SK-N-SH (cell line): ENCODE measurements at regions not wholly inside any gene's neighbourhood (a gene's known extent, or its start where the extent isn't known, plus 50 kb on each side); places are given as distances from the start of the nearest gene placed in this dataset.

Experiments used
- CTCF ChIA-PET: fragments of 300-600, 350-600 bp; formaldehyde crosslinking; extraction: SDS; loops from one replicate; lab custom pipeline; 2021; lab: Yijun Ruan, JAX
- POLR2A ChIA-PET: fragments of 350-600 bp; sonication (Branson Sonifier 250); formaldehyde crosslinking; extraction: SDS; loops from one replicate; lab custom pipeline; 2020; ENCODE audit warnings: antibody characterized with exemption, inconsistent platforms; lab: Yijun Ruan, JAX
- DNase-seq: peaks from one replicate; pipeline ENCODE4 v3.0.0; 2012
- H2AFZ ChIP-seq: fragments of 200-600 bp; sonication (generic); 2 replicates; pipeline ENCODE4 v1.8.1; 2016; ENCODE audit warnings: antibody characterized with exemption, mild to moderate bottlenecking, low read depth
- H3F3A ChIP-seq: fragments of 200-600 bp; sonication (generic); replicated peaks from 2 replicates; pipeline ENCODE3; 2016; ENCODE audit warnings: antibody characterized with exemption, mild to moderate bottlenecking; ENCODE audit not compliant: insufficient read depth
- H3K27ac ChIP-seq, 2 experiments: fragments of 200-500 bp in 1 of 2; fragments of 200-600 bp in 1 of 2; sonication (Bioruptor generic) in 1 of 2; sonication (generic), shearing (Covaris generic) in 1 of 2; 2 replicates each; pipeline versions ENCODE4 v1.5.1 to v1.6.1; 2014 to 2016; ENCODE audit warnings: low read depth in 2 of 2, inconsistent platforms in 1 of 2, low read length in 1 of 2, mild to moderate bottlenecking in 1 of 2, mixed read lengths in 1 of 2
- H3K27me3 ChIP-seq: fragments of 200-600 bp; sonication (generic), shearing (Covaris generic); 2 replicates; pipeline ENCODE4 v1.6.1; 2016; ENCODE audit warnings: mixed run types; ENCODE audit not compliant: insufficient read depth
- H3K36me3 ChIP-seq, 2 experiments: fragments of 200-500 bp in 1 of 2; fragments of 200-600 bp in 1 of 2; sonication (Bioruptor generic) in 1 of 2; sonication (generic) in 1 of 2; replicated peaks in 1 of 2; 2 replicates each; pipeline versions ENCODE3 to v1.5.1; 2014 to 2016; ENCODE audit warnings: low read length in 1 of 2, mild to moderate bottlenecking in 1 of 2; ENCODE audit not compliant: insufficient read depth in 2 of 2, control insufficient read depth in 1 of 2
- H3K4me1 ChIP-seq, 2 experiments: fragments of 200-500 bp in 1 of 2; fragments of 200-600 bp in 1 of 2; sonication (Bioruptor generic) in 1 of 2; sonication (generic), shearing (Covaris generic) in 1 of 2; 2 replicates each; pipeline versions ENCODE4 v1.5.1 to v1.6.1; 2014 to 2016; ENCODE audit warnings: low read depth in 1 of 2, low read length in 1 of 2, mixed run types in 1 of 2; ENCODE audit not compliant: insufficient read depth in 2 of 2, control insufficient read depth in 1 of 2
- H3K4me2 ChIP-seq: fragments of 200-600 bp; sonication (generic), shearing (Covaris generic); 2 replicates; pipeline ENCODE4 v1.6.1; 2017; ENCODE audit warnings: mixed run types
- H3K4me3 ChIP-seq, 2 experiments: fragments of 200-500 bp in 1 of 2; fragments of 200-600 bp in 1 of 2; sonication (Bioruptor generic) in 1 of 2; sonication (generic), shearing (Covaris generic) in 1 of 2; 2 replicates each; pipeline versions ENCODE4 v1.5.1 to v1.8.1; 2014 to 2016; ENCODE audit warnings: low read depth in 2 of 2, inconsistent platforms in 1 of 2, low read length in 1 of 2, mild to moderate bottlenecking in 1 of 2, mixed read lengths in 1 of 2, moderate library complexity in 1 of 2
- H3K79me2 ChIP-seq: fragments of 200-600 bp; sonication (generic); 2 replicates; pipeline ENCODE4 v1.8.1; 2017; ENCODE audit warnings: mild to moderate bottlenecking; ENCODE audit not compliant: insufficient read depth
- H3K9ac ChIP-seq: fragments of 200-600 bp; sonication (generic); 2 replicates; pipeline ENCODE4 v1.6.1; 2017; ENCODE audit warnings: mixed run types
- H3K9me2 ChIP-seq: fragments of 200-600 bp; sonication (generic); 2 replicates; pipeline ENCODE4 v1.6.1; 2017; ENCODE audit warnings: mixed run types
- H3K9me3 ChIP-seq: fragments of 200-600 bp; sonication (generic); 2 replicates; pipeline ENCODE4 v1.6.1; 2017; ENCODE audit warnings: mixed run types, mild to moderate bottlenecking, moderate library complexity
- H4K20me1 ChIP-seq: fragments of 200-600 bp; sonication (generic); 2 replicates; pipeline ENCODE4 v1.6.1; 2017; ENCODE audit warnings: mild to moderate bottlenecking, mixed run types; ENCODE audit not compliant: insufficient read depth
- ELF1 ChIP-seq: IDR thresholded peaks from 2 replicates; pipeline ENCODE4 v1.4.0; 2012
- EP300 ChIP-seq, 2 experiments: IDR thresholded peaks; 2 replicates each; pipeline versions ENCODE4 v1.4.0 to v1.6.1; 2012; ENCODE audit warnings: borderline replicate concordance in 1 of 2, low read depth in 1 of 2, low read length in 1 of 2
- EZH2phosphoT487 ChIP-seq: fragments of 200-600 bp; sonication (generic); IDR thresholded peaks from 2 replicates; pipeline ENCODE4 v1.6.1; 2017; ENCODE audit warnings: low read depth, mixed run types, mild to moderate bottlenecking, antibody characterized with exemption, moderate library complexity, borderline replicate concordance
- FOSL2 ChIP-seq: IDR thresholded peaks from 2 replicates; pipeline ENCODE4 v1.4.0; 2012; ENCODE audit warnings: low read depth, mild to moderate bottlenecking, moderate library complexity, borderline replicate concordance
- GABPA ChIP-seq: IDR thresholded peaks from 2 replicates; pipeline ENCODE4 v1.4.0; 2012; ENCODE audit warnings: low read depth, mild to moderate bottlenecking
- GATA2 ChIP-seq: sonication (generic); formaldehyde crosslinking; IDR thresholded peaks from 2 replicates; pipeline ENCODE4 v1.5.0; 2020; ENCODE audit warnings: mild to moderate bottlenecking, missing genetic modification reagents
- NFIC ChIP-seq: IDR thresholded peaks from 2 replicates; pipeline ENCODE4 v1.4.0; 2012; ENCODE audit warnings: borderline replicate concordance
- RAD21 ChIP-seq: IDR thresholded peaks from 2 replicates; pipeline ENCODE4 v1.6.1; 2012; ENCODE audit warnings: mild to moderate bottlenecking, low read length
- RCOR1 ChIP-seq: fragments of 150-350 bp; IDR thresholded peaks from 2 replicates; pipeline ENCODE4 v1.6.1; 2017; ENCODE audit warnings: antibody characterized with exemption, low read length
- RFX5 ChIP-seq: IDR thresholded peaks from 2 replicates; pipeline ENCODE4 v1.6.1; 2012; ENCODE audit warnings: mild to moderate bottlenecking, improper control_type of control experiment, low read length
- SIN3A ChIP-seq: IDR thresholded peaks from 2 replicates; pipeline ENCODE4 v1.6.1; 2012; ENCODE audit warnings: low read depth, mild to moderate bottlenecking, low read length, moderate library complexity, borderline replicate concordance
- SMC3 ChIP-seq: IDR thresholded peaks from 2 replicates; pipeline ENCODE4 v1.6.1; 2012; ENCODE audit warnings: low read depth, low read length, improper control_type of control experiment
- TAF1 ChIP-seq: IDR thresholded peaks from 2 replicates; pipeline ENCODE4 v1.6.1; 2012; ENCODE audit warnings: low read depth, mild to moderate bottlenecking, low read length, moderate library complexity, borderline replicate concordance
- TEAD4 ChIP-seq: IDR thresholded peaks from 2 replicates; pipeline ENCODE4 v1.4.0; 2012; ENCODE audit warnings: mild to moderate bottlenecking, borderline replicate concordance; ENCODE audit not compliant: insufficient read depth
- USF2 ChIP-seq: fragments of 150-350 bp; IDR thresholded peaks from 2 replicates; pipeline ENCODE4 v1.6.1; 2017; ENCODE audit warnings: antibody characterized with exemption, low read length, low read depth, borderline replicate concordance
- YY1 ChIP-seq: IDR thresholded peaks from 2 replicates; pipeline ENCODE4 v1.4.0; 2012; ENCODE audit warnings: low read depth, mild to moderate bottlenecking

DNA sequence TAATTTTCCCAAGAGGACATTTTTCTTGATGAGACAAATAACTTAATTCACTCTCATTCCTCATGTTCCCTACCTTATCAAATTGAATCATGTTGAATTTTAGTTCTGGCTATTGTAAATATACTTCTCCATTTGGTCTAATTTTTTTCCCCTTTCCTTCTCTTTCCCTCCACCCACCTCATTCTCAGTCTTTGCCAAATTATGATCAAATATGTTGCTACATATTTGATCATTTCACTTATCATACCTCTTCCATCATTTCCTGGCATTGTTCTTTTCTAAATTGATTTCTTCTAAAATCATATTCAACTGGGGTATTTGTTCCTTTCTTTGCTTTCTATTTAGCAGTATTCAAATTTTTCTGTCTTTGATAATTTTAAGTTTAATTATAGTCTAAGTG, 52.3 kb downstream of the HDGFL1 start:
- Histone ChIP-seq H3F3A (no peaks in the 10 kb centered on the region), H3K9ac (no peak overlapping the region), H3K4me2 (no peak overlapping the region)
- no peak for TF ChIP-seq FOSL2
- no peak for TF ChIP-seq NFIC
- TF ChIP-seq GABPA: no peak
- TF ChIP-seq ELF1: no peak
- no peak for TF ChIP-seq TAF1
- no peak for TF ChIP-seq USF2
- TF ChIP-seq, all 33 proteins: peak for 0
- CTCF ChIA-PET: no interaction called here
- H3K36me3 ChIP-seq: no peaks in the 10 kb centered on the region
- H3K4me3 ChIP-seq: no peak overlapping the region
- no peak overlapping the region for H2AFZ ChIP-seq
- H3K9me3 ChIP-seq: peaks cover 7% of the 10 kb centered on the region; the same call in 1 of the 2 replicates
- no peak for DNase-seq
- no peaks in the 10 kb centered on the region for H3K9me2 ChIP-seq
- H3K27me3 ChIP-seq: no peaks in the 10 kb centered on the region
- peak overlapping the region in 1 of 2 experiments; percentile 88; a peak in 2 of 4 replicates for H3K27ac ChIP-seq
- H3K79me2 ChIP-seq: no peaks in the 10 kb centered on the region
- POLR2A ChIA-PET: interaction anchor here (0.7 kb wide), 1 partner anchor 31 kb away, joined by 3 read pairs; no protein-coding TSS in a partner anchor
- no peaks in the 10 kb centered on the region for H4K20me1 ChIP-seq
- H3K4me1 ChIP-seq: peaks cover 0 to 5% of the 10 kb centered on the region in 2 experiments; a peak in 2 of 4 replicates

- no peak overlapping the region for H3K4me3 ChIP-seq
- H3K36me3 ChIP-seq: no peaks in the 10 kb centered on the region
- H3K9me2 ChIP-seq: no peaks in the 10 kb centered on the region
- no peaks in the 10 kb centered on the region for H4K20me1 ChIP-seq
- H3K4me1 ChIP-seq: peaks cover 0 to 5% of the 10 kb centered on the region in 2 experiments; a peak in 2 of 4 replicates
- H2AFZ ChIP-seq: no peak overlapping the region
- CTCF ChIA-PET: interaction anchor here (0.6 kb wide), 1 partner anchor 205 kb away, joined by 3 read pairs; no protein-coding TSS in a partner anchor
- no peak overlapping the region for H3K9ac ChIP-seq
- peak overlapping the region in 1 of 2 experiments; percentile 88; a peak in 2 of 4 replicates for H3K27ac ChIP-seq
- no peaks in the 10 kb centered on the region for H3K79me2 ChIP-seq
- peaks cover 7% of the 10 kb centered on the region; the same call in 1 of the 2 replicates for H3K9me3 ChIP-seq
- peak; percentile 33 for DNase-seq
- no peaks in the 10 kb centered on the region for H3F3A ChIP-seq
- POLR2A ChIA-PET: interaction anchor here (0.7 kb wide), 1 partner anchor 32 kb away, joined by 3 read pairs; no protein-coding TSS in a partner anchor
- H3K27me3 ChIP-seq: no peaks in the 10 kb centered on the region
- TF ChIP-seq GATA2 (CRISPR knock-in tag) (0 out of 2 replicates have a peak, but pooled peaks have one; percentile 19), RFX5 (no peak), SIN3A (no peak), YY1 (no peak), EZH2phosphoT487 (no peak), EP300 (IDR thresholded peaks at IDR 0.05; ENCODE audit: borderline replicate concordance in 1 of 2, low read depth in 1 of 2, low read length in 1 of 2) (peak in 1 of 2 experiments; percentile 81; a peak in 2 of 4 replicates), SMC3 (no peak), RAD21 (peak; percentile 39), RCOR1 (peak; percentile 10; the same call in 1 of the 2 replicates), TEAD4 (no peak)
- no peak overlapping the region for H3K4me2 ChIP-seq
These were observed 53.0 kb downstream of the HDGFL1 start for GRCh38 chr6:22622351-22622750.
